Ovary (tissue), 3 donors: ENCODE measurements at regions not wholly inside any gene's neighbourhood (a gene's known extent, or its start where the extent isn't known, plus 50 kb on each side); places are given as distances from the start of the nearest gene placed in this dataset.

ENCODE experiments used
- EP300 ChIP-seq: sonication (generic); formaldehyde crosslinking; IDR thresholded peaks from one replicate; pipeline ENCODE4 v1.6.1; 2017; ENCODE audit warnings: antibody characterized with exemption
- TF ChIP-seq, protein P1 (sequence below), 3 donors: fragments of 450-650 bp in 2 of 3; fragments of 200-600 bp in 1 of 3; IDR thresholded peaks; one replicate each; pipeline versions ENCODE4 v1.5.1 to v1.8.0; 2016 to 2022; ENCODE audit warnings: antibody characterized with exemption in 3 of 3, mild to moderate bottlenecking in 1 of 3
- donor health status: DM: no; HTN: no; CAD: no.

DNA sequence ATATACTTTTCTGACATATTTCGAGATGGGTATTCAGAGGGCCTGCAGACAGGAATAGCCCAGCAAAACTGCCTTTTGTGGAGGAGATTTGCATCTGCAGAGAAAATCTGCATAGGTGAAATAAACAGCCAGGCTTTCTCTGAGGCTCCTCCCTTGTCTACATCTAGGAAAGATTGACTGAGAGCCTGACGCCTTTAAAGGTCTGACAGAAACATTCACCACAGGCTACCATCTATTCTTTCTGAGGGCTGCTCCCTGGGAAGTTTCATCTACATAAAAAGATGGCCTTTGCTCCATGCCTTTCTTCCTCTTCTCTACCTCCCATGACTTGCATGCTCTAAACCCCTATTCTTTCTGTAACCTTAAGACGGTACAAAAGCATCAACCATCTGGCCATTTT is 55.0 kb upstream of the AP1S2 start:
- TF ChIP-seq, protein P1, sequence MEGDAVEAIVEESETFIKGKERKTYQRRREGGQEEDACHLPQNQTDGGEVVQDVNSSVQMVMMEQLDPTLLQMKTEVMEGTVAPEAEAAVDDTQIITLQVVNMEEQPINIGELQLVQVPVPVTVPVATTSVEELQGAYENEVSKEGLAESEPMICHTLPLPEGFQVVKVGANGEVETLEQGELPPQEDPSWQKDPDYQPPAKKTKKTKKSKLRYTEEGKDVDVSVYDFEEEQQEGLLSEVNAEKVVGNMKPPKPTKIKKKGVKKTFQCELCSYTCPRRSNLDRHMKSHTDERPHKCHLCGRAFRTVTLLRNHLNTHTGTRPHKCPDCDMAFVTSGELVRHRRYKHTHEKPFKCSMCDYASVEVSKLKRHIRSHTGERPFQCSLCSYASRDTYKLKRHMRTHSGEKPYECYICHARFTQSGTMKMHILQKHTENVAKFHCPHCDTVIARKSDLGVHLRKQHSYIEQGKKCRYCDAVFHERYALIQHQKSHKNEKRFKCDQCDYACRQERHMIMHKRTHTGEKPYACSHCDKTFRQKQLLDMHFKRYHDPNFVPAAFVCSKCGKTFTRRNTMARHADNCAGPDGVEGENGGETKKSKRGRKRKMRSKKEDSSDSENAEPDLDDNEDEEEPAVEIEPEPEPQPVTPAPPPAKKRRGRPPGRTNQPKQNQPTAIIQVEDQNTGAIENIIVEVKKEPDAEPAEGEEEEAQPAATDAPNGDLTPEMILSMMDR (IDR thresholded peaks at IDR 0.05): no peak
- TF ChIP-seq EP300: no peak
